PC-9 (cell line): ENCODE measurements at regions not wholly inside any gene's neighbourhood (a gene's known extent, or its start where the extent isn't known, plus 50 kb on each side); places are given as distances from the start of the nearest gene placed in this dataset.

Source experiments
- BruUV-seq: library from RNA; stranded (reverse); fragments of 400-500 nt; replicated peaks from 2 replicates; lab custom pipeline; 2021; lab: Mats Ljungman, UMichigan
- CTCF ChIA-PET: fragments of 300-600 bp; sonication (Branson Sonifier 250); formaldehyde crosslinking; loops from one replicate; lab custom pipeline; 2022; ENCODE audit warnings: antibody characterized with exemption; lab: Charles Lee
- POLR2A ChIA-PET: fragments of 300-600 bp; sonication (Branson Sonifier 250); formaldehyde crosslinking; loops from one replicate; lab custom pipeline; 2022; ENCODE audit warnings: antibody characterized with exemption; ENCODE audit not compliant: unreplicated experiment; lab: Charles Lee
- DNase-seq, 2 experiments: peaks; one replicate each; pipeline versions ENCODE4 v3.0.0 to v3.0.0-alpha.2; 2015 to 2022; ENCODE audit warnings: mixed read lengths in 1 of 2
- H2AFZ ChIP-seq: fragments of 200-600 bp; sonication (generic); 2 replicates; pipeline ENCODE4 v1.8.1; 2017; ENCODE audit warnings: antibody characterized with exemption
- H3F3A ChIP-seq: fragments of 200-600 bp; sonication (generic); 2 replicates; pipeline ENCODE4 v1.8.1; 2017; ENCODE audit warnings: antibody characterized with exemption, mild to moderate bottlenecking, low read depth; ENCODE audit not compliant: insufficient read depth
- H3K27ac ChIP-seq: fragments of 200-600 bp; sonication (generic); 2 replicates; pipeline ENCODE4 v1.6.1; 2016; ENCODE audit warnings: mixed run types
- H3K27me3 ChIP-seq: fragments of 200-600 bp; sonication (generic); 2 replicates; pipeline ENCODE4 v1.6.1; 2016; ENCODE audit warnings: low read depth, mixed run types; ENCODE audit not compliant: insufficient read depth
- H3K36me3 ChIP-seq: fragments of 200-600 bp; sonication (generic); 2 replicates; pipeline ENCODE4 v1.6.1; 2016; ENCODE audit warnings: low read depth, mixed run types
- H3K4me1 ChIP-seq: fragments of 200-600 bp; sonication (generic); replicated peaks from 2 replicates; pipeline ENCODE4 v1.6.1; 2016; ENCODE audit warnings: mixed run types; ENCODE audit not compliant: insufficient read depth
- H3K4me2 ChIP-seq: fragments of 200-600 bp; sonication (generic); 2 replicates; pipeline ENCODE4 v1.6.1; 2017; ENCODE audit warnings: mixed run types
- H3K4me3 ChIP-seq: fragments of 200-600 bp; sonication (generic); 2 replicates; pipeline ENCODE4 v1.6.1; 2016; ENCODE audit warnings: mixed run types
- H3K79me2 ChIP-seq: fragments of 200-600 bp; sonication (generic); 2 replicates; pipeline ENCODE4 v1.6.1; 2017; ENCODE audit warnings: low read depth, mixed run types
- H3K9me2 ChIP-seq: fragments of 200-600 bp; sonication (generic); 2 replicates; pipeline ENCODE4 v1.8.1; 2017; ENCODE audit warnings: mild to moderate bottlenecking; ENCODE audit not compliant: insufficient read depth
- H3K9me3 ChIP-seq: fragments of 200-600 bp; sonication (generic); 2 replicates; pipeline ENCODE4 v1.8.1; 2016; ENCODE audit warnings: low read depth; ENCODE audit not compliant: insufficient read depth
- H4K20me1 ChIP-seq: fragments of 200-600 bp; sonication (generic); 2 replicates; pipeline ENCODE4 v1.8.1; 2017; ENCODE audit not compliant: insufficient read depth
- CTCF ChIP-seq: fragments of 200-600 bp; sonication (generic); conservative IDR thresholded peaks from 2 replicates; pipeline ENCODE4 v1.6.1; 2017; ENCODE audit warnings: mixed run types, antibody characterized with exemption, mild to moderate bottlenecking, moderate library complexity
- EZH2 ChIP-seq: fragments of 200-600 bp; sonication (generic); IDR thresholded peaks from 2 replicates; pipeline ENCODE4 v1.8.0; 2017; ENCODE audit warnings: antibody characterized with exemption, low read depth
- intact Hi-C: fragments of 100-400 bp; cut with micrococcal nuclease; formaldehyde crosslinking; loops from one replicate; pipeline ENCODE4 v1.10.0; 2022; ENCODE audit not compliant: unreplicated experiment

GRCh38 chr9:134539586-134540194, 101.9 kb upstream of the COL5A1 start:
- no peaks in the 10 kb centered on the region for H3K9me3 ChIP-seq
- H4K20me1 ChIP-seq, result no peaks in the 10 kb centered on the region
- H3K36me3 ChIP-seq, result no peaks in the 10 kb centered on the region
- no peak overlapping the region for H3K4me2 ChIP-seq
- H3K4me3 ChIP-seq, result no peak overlapping the region
- H2AFZ ChIP-seq, result no peak overlapping the region
- BruUV-seq, result no TSS peak
- H3F3A ChIP-seq, result no peaks in the 10 kb centered on the region
- DNase-seq, result no peak
- peaks cover 75% of the 10 kb centered on the region for H3K27me3 ChIP-seq
- H3K27ac ChIP-seq, result no peak overlapping the region
- no peaks in the 10 kb centered on the region; the same call in 1 of the 2 replicates for H3K4me1 ChIP-seq
- CTCF ChIA-PET, result no interaction called here
- H3K9me2 ChIP-seq, result no peaks in the 10 kb centered on the region
- POLR2A ChIA-PET, result no interaction called here
- no peak for TF ChIP-seq EZH2
- TF ChIP-seq CTCF, result no peak
- no peaks in the 10 kb centered on the region for H3K79me2 ChIP-seq
- intact Hi-C loops, result loop anchor here (10.0 kb wide), 1 partner anchor 105 kb away; the partner anchor contains the start of gene COL5A1

GRCh38 chr9:134540276-134541096, 101.1 kb upstream of the COL5A1 start:
- Histone ChIP-seq H3K79me2 (no peaks in the 10 kb centered on the region), H4K20me1 (no peaks in the 10 kb centered on the region), H3K9me3 (no peaks in the 10 kb centered on the region), H2AFZ (no peak overlapping the region), H3K36me3 (no peaks in the 10 kb centered on the region), H3K4me1 (no peaks in the 10 kb centered on the region; the same call in 1 of the 2 replicates), H3K4me3 (no peak overlapping the region), H3K4me2 (no peak overlapping the region), H3K27me3 (peaks cover 67% of the 10 kb centered on the region), H3F3A (no peaks in the 10 kb centered on the region), H3K9me2 (no peaks in the 10 kb centered on the region), H3K27ac (no peak overlapping the region)
- no TSS peak for BruUV-seq
- DNase-seq, result no peak
- TF ChIP-seq EZH2, result no peak
- no peak for TF ChIP-seq CTCF
- intact Hi-C loops, result no loop called here
- ChIA-PET CTCF (no interaction called here), POLR2A (no interaction called here)

GRCh38 chr9:134541097-134541747, 100.4 kb upstream of the COL5A1 start:
- TF ChIP-seq EZH2, result no peak
- TF ChIP-seq CTCF, result no peak
- ChIA-PET CTCF (no interaction called here), POLR2A (no interaction called here)
- Histone ChIP-seq H3K27ac (no peak overlapping the region), H3K4me3 (no peak overlapping the region), H2AFZ (no peak overlapping the region), H3K36me3 (no peaks in the 10 kb centered on the region), H3K9me3 (no peaks in the 10 kb centered on the region), H3K27me3 (peaks cover 65% of the 10 kb centered on the region), H3K9me2 (no peaks in the 10 kb centered on the region), H3K79me2 (no peaks in the 10 kb centered on the region), H3F3A (no peaks in the 10 kb centered on the region), H4K20me1 (no peaks in the 10 kb centered on the region), H3K4me2 (no peak overlapping the region), H3K4me1 (no peaks in the 10 kb centered on the region; the same call in 1 of the 2 replicates)
- no peak for DNase-seq
- no TSS peak for BruUV-seq
- intact Hi-C loops, result no loop called here
